Left cardiac atrium (tissue), 4 donors: ENCODE measurements at regions not wholly inside any gene's neighbourhood (a gene's known extent, or its start where the extent isn't known, plus 50 kb on each side); places are given as distances from the start of the nearest gene placed in this dataset.

ENCODE experiments used
- ATAC-seq, 2 donors: fragments of 200-7000 bp; cut with Tn5 transposase; one replicate each; pipeline ENCODE4 v1.9.1; 2020; ENCODE audit warnings: mild to moderate bottlenecking in 2 of 2, moderate library complexity in 2 of 2
- DNase-seq: peaks from one replicate; pipeline ENCODE4 v3.0.0-alpha.2; 2020
- intact Hi-C, 2 donors: fragments of 100-400 bp; cut with DNase I; formaldehyde crosslinking; loops; one replicate each; pipeline versions ENCODE4 v1.14.1 to v1.15.1; 2022 to 2023
- donor health status: DM: no; HTN: yes; CAD: no.
- donor health status: DM: no; HTN: yes; CAD: no; lungs with severe emphysema.
- donor health status: DM: yes; HTN: yes; CAD: no.
- donor health status: Dilated cardiomyopathy.

- no peak for DNase-seq
- no peak for ATAC-seq
- intact Hi-C loops: no loop called here
Observed at GRCh38 chr5:88389338-88390095, 120.9 kb upstream of the TMEM161B start.

- ATAC-seq (no peak), DNase-seq (no peak)
- intact Hi-C loops: no loop called here
Observed at GRCh38 chr5:88388476-88389337, 120.1 kb upstream of the TMEM161B start.

GRCh38 chr5:88384886-88385285 is 116.2 kb upstream of the TMEM161B start:
- intact Hi-C loops: no loop called here
- DNase-seq (no peak), ATAC-seq (no peak)

- no peak for ATAC-seq
- intact Hi-C loops: no loop called here
- no peak for DNase-seq
Observed at GRCh38 chr5:88380332-88380731, 111.7 kb upstream of the TMEM161B start.

GRCh38 chr5:88377705-88378656 is 109.3 kb upstream of the TMEM161B start:
- intact Hi-C loops: no loop called here
- DNase-seq (no peak), ATAC-seq (no peak)

GRCh38 chr5:88377240-88377639 is 108.6 kb upstream of the TMEM161B start:
- intact Hi-C loops: no loop called here
- ATAC-seq (no peak), DNase-seq (no peak)

GRCh38 chr5:88376728-88377127 is 108.1 kb upstream of the TMEM161B start:
- ATAC-seq: no peak
- intact Hi-C loops: no loop called here
- no peak for DNase-seq

GRCh38 chr5:88374391-88374790 is 105.7 kb upstream of the TMEM161B start:
- no peak for DNase-seq
- intact Hi-C loops: no loop called here
- no peak for ATAC-seq

GRCh38 chr5:88370824-88371223 is 102.2 kb upstream of the TMEM161B start:
- DNase-seq (no peak), ATAC-seq (no peak)
- intact Hi-C loops: no loop called here

- no peak for ATAC-seq
- no peak for DNase-seq
- intact Hi-C loops: no loop called here
Observed at GRCh38 chr5:88368201-88368600, 99.6 kb upstream of the TMEM161B start.

- intact Hi-C loops: no loop called here
- DNase-seq (no peak), ATAC-seq (no peak)
Observed at GRCh38 chr5:88364991-88365390, 96.3 kb upstream of the TMEM161B start.

- no peak for DNase-seq
- ATAC-seq: no peak
- intact Hi-C loops: no loop called here
Observed at GRCh38 chr5:88355490-88356050, 86.9 kb upstream of the TMEM161B start.

- DNase-seq: no peak
- intact Hi-C loops: no loop called here
- no peak for ATAC-seq
Observed at GRCh38 chr5:88325868-88326267, 57.2 kb upstream of the TMEM161B start.

- DNase-seq (no peak), ATAC-seq (no peak)
- intact Hi-C loops: no loop called here
Observed at GRCh38 chr5:88322785-88323184, 54.1 kb upstream of the TMEM161B start.
